Smooth muscle cell (in vitro differentiated cells): ENCODE measurements at regions not wholly inside any gene's neighbourhood (a gene's known extent, or its start where the extent isn't known, plus 50 kb on each side); places are given as distances from the start of the nearest gene placed in this dataset.

Experiments used
- DNase-seq: peaks from one replicate; lab custom pipeline; 2025; ENCODE audit not compliant: unreplicated experiment; lab: John Stamatoyannopoulos, UW
- H2AFZ ChIP-seq: fragments of 200-600 bp; sonication (generic); 2 replicates; pipeline ENCODE4 v1.6.0; 2016; ENCODE audit warnings: antibody characterized with exemption, low read depth, mild to moderate bottlenecking
- H3F3A ChIP-seq: fragments of 200-600 bp; sonication (generic); 2 replicates; pipeline ENCODE4 v1.6.0; 2017; ENCODE audit warnings: antibody characterized with exemption, low read depth
- H3K27ac ChIP-seq: fragments of 200-600 bp; sonication (generic); 2 replicates; pipeline ENCODE4 v1.5.1; 2016; ENCODE audit warnings: low read depth, mild to moderate bottlenecking
- H3K27me3 ChIP-seq: fragments of 200-600 bp; sonication (generic); 2 replicates; pipeline ENCODE4 v1.6.1; 2016; ENCODE audit warnings: low read depth, mild to moderate bottlenecking
- H3K36me3 ChIP-seq: fragments of 200-600 bp; sonication (generic); 2 replicates; pipeline ENCODE4 v1.5.1; 2016; ENCODE audit warnings: low read depth
- H3K4me1 ChIP-seq: fragments of 200-600 bp; sonication (generic); 2 replicates; pipeline ENCODE4 v1.5.1; 2016; ENCODE audit warnings: low read depth
- H3K4me2 ChIP-seq: fragments of 200-600 bp; sonication (generic); 2 replicates; pipeline ENCODE4 v1.6.0; 2016; ENCODE audit warnings: mild to moderate bottlenecking
- H3K4me3 ChIP-seq: fragments of 200-600 bp; sonication (generic); 2 replicates; pipeline ENCODE4 v1.5.1; 2016; ENCODE audit warnings: mild to moderate bottlenecking
- H3K79me2 ChIP-seq: fragments of 200-600 bp; sonication (generic); 2 replicates; pipeline ENCODE4 v1.6.0; 2016; ENCODE audit warnings: low read depth, mild to moderate bottlenecking
- H3K9ac ChIP-seq: fragments of 200-600 bp; sonication (generic); 2 replicates; pipeline ENCODE4 v1.6.0; 2016; ENCODE audit warnings: low read depth
- H3K9me3 ChIP-seq: fragments of 200-600 bp; sonication (generic); replicated peaks from 2 replicates; pipeline ENCODE4 v1.5.1; 2016; ENCODE audit warnings: low read depth
- H4K20me1 ChIP-seq: fragments of 200-600 bp; sonication (generic); 2 replicates; pipeline ENCODE4 v1.6.0; 2016; ENCODE audit warnings: low read depth
- CTCF ChIP-seq: fragments of 200-600 bp; sonication (generic); IDR thresholded peaks from 2 replicates; pipeline ENCODE4 v1.5.1; 2017; ENCODE audit warnings: borderline replicate concordance, mild to moderate bottlenecking, antibody characterized with exemption; ENCODE audit not compliant: insufficient read depth, poor library complexity, severe bottlenecking
- WGBS: methylation state at CpG from one replicate; pipeline ENCODE4 v1.1.7; 2016; ENCODE audit warnings: low lambda C conversion rate; 5-methylcytosine and 5-hydroxymethylcytosine counted together

GRCh38 chr18:30234755-30235154 lies 807.8 kb downstream of the DSC3 start:
- DNase-seq, result no peak
- no peaks in the 10 kb centered on the region for H4K20me1 ChIP-seq

GRCh38 chr18:30211112-30211511 lies 831.4 kb downstream of the DSC3 start:
- DNase-seq, result no peak
- H3K4me3 ChIP-seq, result no peak overlapping the region
- H2AFZ ChIP-seq, result no peak overlapping the region
- H3K4me2 ChIP-seq, result no peak overlapping the region
- H3F3A ChIP-seq, result no peaks in the 10 kb centered on the region
- no peak overlapping the region for H3K27ac ChIP-seq
- no peaks in the 10 kb centered on the region for H3K4me1 ChIP-seq
- H4K20me1 ChIP-seq, result no peaks in the 10 kb centered on the region
- H3K27me3 ChIP-seq, result no peaks in the 10 kb centered on the region
- no peaks in the 10 kb centered on the region for H3K36me3 ChIP-seq
- no peaks in the 10 kb centered on the region for H3K9me3 ChIP-seq
- no peak overlapping the region for H3K9ac ChIP-seq
- TF ChIP-seq CTCF, result no peak
- H3K79me2 ChIP-seq, result no peaks in the 10 kb centered on the region

More at GRCh38 chr18:30234755-30235154, 807.8 kb downstream of the DSC3 start:
- Histone ChIP-seq H3K36me3 (no peaks in the 10 kb centered on the region), H3K9me3 (no peaks in the 10 kb centered on the region), H3K4me2 (no peak overlapping the region), H3K27me3 (no peaks in the 10 kb centered on the region), H3F3A (no peaks in the 10 kb centered on the region), H3K4me3 (no peak overlapping the region), H2AFZ (no peak overlapping the region), H3K9ac (no peak overlapping the region), H3K79me2 (no peaks in the 10 kb centered on the region), H3K4me1 (no peaks in the 10 kb centered on the region), H3K27ac (no peak overlapping the region)
- TF ChIP-seq CTCF, result no peak

- Histone ChIP-seq H3K4me1 (no peaks in the 10 kb centered on the region), H4K20me1 (no peaks in the 10 kb centered on the region), H3F3A (no peaks in the 10 kb centered on the region), H3K27ac (no peak overlapping the region), H3K4me3 (no peak overlapping the region), H2AFZ (no peak overlapping the region), H3K27me3 (no peaks in the 10 kb centered on the region), H3K9ac (no peak overlapping the region), H3K79me2 (no peaks in the 10 kb centered on the region), H3K9me3 (no peaks in the 10 kb centered on the region), H3K36me3 (no peaks in the 10 kb centered on the region), H3K4me2 (no peak overlapping the region)
- no peak for DNase-seq
- WGBS, result 85% methylated on average over 1 of the region's 1 CpG
- no peak for TF ChIP-seq CTCF
Measured at GRCh38 chr18:30208546-30208945, 834.0 kb downstream of the DSC3 start.

- H3K4me3 ChIP-seq, result no peak overlapping the region
- 73% methylated on average over 3 of the region's 3 CpGs for WGBS
- no peaks in the 10 kb centered on the region for H3K9me3 ChIP-seq
- no peak overlapping the region for H3K4me2 ChIP-seq
- DNase-seq, result no peak
- no peaks in the 10 kb centered on the region for H3F3A ChIP-seq
- no peaks in the 10 kb centered on the region for H3K36me3 ChIP-seq
- no peaks in the 10 kb centered on the region for H4K20me1 ChIP-seq
- H3K79me2 ChIP-seq, result no peaks in the 10 kb centered on the region
- no peak overlapping the region for H2AFZ ChIP-seq
- no peak overlapping the region for H3K9ac ChIP-seq
- H3K4me1 ChIP-seq, result no peaks in the 10 kb centered on the region
- TF ChIP-seq CTCF, result no peak
- H3K27me3 ChIP-seq, result no peaks in the 10 kb centered on the region
- no peak overlapping the region for H3K27ac ChIP-seq
Measured at GRCh38 chr18:30192216-30192615, 850.3 kb downstream of the DSC3 start.
